HG02943 (cell line): ENCODE measurements at regions not wholly inside any gene's neighbourhood (a gene's known extent, or its start where the extent isn't known, plus 50 kb on each side); places are given as distances from the start of the nearest gene placed in this dataset.
"Not testable (repeated sequence)": the region's sequence is repeated elsewhere in the genome, so short reads cannot be mapped to it uniquely, and the experiment has no call there.

ENCODE experiments used
- ATAC-seq: cut with Tn5 transposase; IDR thresholded peaks from one replicate; pipeline ENCODE4 v1.9.1; 2021; ENCODE audit warnings: mild to moderate bottlenecking, low read depth, moderate library complexity; ENCODE audit not compliant: unreplicated experiment

DNA sequence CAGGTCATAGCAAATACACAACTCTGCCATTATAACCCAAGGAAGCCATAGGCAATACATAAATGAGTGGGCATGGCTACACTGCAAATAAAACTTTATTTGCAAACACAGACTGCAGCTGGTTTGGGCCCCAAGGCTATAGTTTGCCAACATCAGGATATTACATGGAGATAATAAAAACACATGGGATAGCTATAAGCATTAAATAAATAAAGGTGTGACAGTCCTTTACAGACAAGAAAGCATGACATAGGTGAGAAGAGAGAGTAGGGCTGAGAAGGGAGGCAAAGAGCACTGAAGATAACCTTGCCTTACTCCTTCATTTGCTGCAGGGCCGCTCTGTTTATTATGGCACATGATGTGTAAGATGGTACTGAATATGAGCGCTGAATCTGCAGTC, 135.1 kb upstream of the GHITM start:
- ATAC-seq: no peak

DNA sequence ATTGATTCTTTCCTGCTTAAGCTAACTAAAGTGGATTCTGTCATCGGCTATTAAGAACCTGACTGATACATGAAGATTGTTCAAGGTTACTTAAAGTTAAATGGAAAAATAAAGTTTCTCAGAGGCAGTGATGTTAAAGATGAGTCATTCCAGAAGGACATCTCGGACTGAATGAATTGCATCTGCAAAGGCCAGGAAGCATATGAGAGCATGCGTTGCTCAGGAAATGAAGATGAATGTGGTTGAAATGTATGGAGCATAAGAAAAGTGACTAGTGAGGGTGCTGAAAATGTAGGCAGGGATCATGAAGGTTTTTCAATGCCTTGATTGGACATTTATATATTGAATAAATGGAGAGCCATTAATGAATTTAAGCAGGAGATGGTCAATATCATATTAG, 133.9 kb upstream of the GHITM start:
- ATAC-seq: no peak

DNA sequence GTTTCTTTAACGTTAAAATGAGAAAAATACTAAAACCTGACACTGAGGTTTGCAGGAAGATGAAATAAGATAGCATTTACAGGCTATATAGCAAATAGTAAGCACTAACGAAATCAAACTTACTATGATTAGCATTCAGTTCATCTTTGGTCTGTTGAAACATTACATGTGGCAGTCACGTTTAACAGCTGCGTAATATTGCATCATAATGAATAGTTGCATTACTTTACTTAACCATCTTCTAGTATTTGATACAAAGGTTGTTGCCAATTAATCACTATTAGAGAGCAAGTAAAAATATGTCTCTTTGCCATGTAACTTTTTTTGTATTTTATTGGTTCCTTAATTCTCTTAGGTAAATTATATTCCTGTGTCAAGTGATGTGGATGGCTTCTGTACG, 131.8 kb upstream of the GHITM start:
- no peak for ATAC-seq

DNA sequence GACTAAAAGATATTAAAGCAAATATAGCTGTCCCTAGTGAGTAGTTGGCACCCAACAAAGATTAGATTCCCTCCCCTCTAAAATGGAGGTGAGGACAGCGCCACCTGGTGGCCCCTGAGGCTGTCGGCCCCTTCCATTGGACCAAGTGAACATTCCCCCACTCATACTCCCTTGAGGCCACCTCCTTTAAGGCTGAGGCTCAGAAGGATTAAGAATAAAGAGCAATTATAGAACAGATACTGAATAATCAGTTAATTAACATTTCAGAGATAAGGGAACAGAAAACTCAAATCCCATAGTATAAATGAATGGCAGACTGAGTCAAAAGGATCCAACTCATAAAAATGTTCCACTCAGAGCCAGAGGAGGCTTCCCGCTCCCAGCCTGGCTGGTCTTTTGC, 130.4 kb upstream of the GHITM start:
- ATAC-seq: no peak

DNA sequence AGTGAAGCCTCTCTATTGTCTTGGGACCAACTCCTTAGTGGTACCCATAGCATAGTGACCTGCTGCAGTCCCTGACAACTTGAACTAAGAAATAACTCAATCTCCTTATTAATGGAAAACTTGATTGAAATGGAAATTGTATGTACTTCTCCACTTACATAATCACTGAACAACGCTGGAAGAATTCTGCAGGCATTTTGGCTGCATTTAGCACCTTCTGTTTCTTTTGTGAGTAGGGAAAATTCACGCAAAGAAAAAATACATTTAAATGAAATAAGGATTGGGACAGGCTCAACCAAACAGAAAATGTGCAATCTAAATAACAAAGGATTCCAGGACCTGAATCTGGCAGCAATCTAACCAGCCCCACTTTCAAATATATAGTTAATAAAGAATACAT, 126.9 kb upstream of the GHITM start:
- no peak for ATAC-seq

DNA sequence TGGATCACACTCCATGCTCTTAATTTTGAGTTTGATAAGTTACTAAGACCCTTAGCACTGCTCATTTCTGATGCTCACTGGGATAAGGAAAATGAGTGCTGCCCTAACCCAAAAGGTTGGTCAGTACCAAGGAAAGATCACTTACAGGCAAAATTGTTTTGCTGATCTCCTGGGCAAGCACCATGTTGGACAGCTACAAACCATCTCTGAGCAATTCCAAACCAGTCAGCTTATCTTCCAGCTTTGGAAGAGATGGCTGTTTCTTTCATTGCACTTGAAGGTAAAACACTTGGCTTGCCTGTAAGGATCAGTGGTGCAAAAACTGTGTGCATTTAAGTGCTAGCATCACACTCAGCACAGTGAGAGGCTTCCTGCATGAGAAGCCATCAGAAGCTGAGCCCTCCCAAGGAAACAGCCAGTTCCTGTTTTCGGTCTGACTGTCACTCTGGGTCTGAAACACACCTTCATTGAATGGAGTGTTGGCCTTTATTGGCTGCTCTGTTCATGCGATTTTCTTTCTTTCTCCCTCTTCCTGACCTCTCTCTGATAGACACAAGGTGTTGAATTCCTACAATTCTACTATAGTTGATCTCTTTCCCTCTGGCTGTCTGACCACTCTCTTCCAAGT, 126.4 kb upstream of the GHITM start:
- peak; percentile 81 for ATAC-seq

DNA sequence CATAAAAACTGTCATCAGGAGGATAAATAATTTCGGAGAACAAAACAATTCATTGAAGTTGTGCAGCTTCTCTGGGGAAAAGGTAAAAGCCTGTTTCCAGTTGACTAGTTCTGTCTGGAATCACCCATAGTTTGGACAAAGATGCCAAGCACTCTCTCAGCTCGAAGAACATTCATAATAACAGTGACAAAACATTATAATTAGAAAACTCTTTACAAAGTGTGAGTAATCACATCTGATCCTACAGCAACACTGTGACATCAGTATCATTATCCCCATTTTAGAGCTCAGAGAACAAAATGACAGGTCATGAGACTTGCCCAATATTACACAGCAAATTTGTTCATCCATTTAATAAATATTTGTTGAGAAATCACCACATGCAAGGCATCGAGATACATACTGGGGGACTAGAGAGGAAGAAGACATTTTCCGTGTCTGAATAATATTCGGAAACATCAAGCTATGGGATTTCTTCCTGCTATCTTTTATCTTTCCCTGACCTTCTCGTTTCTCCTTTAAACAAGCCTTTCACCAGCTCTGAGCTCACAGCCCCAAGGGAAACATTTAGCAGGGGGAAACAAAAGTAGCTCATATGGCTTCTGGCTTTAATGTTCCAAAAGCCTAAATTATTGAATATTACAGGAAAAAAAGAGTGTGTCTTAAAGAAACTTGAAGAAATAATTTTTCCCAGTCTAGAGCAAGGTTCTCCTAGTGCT, 123.3 kb upstream of the GHITM start:
- no peak for ATAC-seq

DNA sequence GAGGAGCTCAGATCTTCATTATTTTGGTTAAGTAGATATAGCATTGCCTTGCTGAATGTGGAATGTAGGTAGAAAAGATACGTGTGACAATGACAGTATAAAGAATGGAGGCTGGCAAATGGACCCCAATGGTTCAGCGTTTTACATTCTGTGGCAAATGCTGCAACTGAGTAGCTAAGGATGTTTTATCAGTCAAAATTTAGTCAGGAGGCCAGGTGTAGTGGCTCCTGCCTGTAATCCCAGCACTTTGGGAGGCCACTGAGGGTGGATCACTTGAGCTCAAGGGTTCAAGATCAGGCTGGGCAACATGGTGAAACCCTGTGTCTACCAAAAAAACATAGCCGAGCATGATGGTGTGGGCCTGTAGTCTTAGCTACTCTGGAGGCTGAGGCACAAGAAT, 120.5 kb upstream of the GHITM start:
- ATAC-seq: no peak

DNA sequence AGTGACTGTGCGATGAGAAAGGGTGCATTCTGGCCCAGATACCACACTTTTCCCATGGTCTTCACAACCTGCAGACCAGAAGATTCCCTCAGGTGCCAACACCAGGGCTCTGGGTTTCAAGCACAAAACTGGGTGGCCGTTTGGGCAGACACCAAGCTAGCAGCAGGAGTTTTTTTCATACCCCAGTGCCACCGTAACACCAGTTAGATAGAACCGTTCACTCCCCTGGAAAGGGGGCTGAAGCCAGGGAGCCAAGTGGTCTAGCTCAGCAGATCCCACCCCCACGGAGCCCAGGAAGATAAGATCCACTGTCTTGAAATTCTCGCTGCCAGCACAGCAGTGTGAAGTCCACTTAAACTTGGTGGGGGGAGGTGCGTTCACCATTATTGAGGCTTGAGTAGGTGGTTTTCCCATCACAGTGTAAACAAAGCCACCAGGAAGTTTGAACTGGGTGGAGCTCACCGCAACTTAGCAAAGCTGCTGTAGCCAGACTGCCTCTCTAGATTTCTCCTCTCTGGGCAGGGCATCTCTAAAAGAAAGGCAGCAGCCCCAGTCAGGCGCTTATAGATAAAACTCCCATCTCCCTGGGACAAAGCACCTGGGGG, 119.4 kb upstream of the GHITM start:
- ATAC-seq: not testable (repeated sequence)

DNA sequence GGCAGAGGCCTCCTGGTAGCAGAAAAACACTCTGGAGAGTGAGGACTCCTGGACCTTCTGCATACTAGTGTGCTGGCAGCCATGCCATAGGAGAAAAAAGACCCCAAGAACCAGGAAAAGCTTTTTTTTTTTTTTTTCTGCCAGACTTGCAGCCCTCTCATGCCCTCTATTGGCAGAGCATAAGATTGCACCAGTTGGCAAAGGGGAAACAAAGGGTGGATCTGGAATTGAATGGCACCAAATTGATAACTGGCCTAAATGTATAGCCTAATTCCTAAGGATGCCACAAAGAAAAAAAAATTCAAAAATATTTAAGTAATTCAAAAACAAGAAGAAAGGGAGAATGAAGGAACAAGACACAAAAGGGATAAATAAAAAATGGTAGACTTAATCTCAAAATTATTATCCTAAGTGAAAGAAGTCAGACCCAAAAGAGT, 112.5 kb upstream of the GHITM start:
- ATAC-seq: no peak

DNA sequence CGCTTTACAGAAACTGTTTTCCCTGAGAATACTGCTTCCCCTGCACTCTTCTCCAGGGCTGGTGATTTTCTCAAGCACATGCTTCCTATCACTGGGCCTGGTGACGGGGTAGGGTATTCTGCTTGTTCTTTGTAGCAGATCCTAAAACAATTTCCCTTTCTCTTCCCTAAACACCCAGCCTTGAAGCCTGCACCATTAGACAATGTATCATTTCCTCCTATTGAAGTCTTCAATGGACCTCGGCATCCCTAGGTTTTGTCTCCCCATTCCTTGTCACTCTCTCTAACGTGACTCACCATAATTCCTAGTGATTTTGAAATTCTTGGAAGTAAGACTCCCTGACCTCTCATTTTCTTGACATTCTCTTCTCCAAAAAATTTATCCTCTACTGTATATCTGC, 109.5 kb upstream of the GHITM start:
- ATAC-seq: no peak

DNA sequence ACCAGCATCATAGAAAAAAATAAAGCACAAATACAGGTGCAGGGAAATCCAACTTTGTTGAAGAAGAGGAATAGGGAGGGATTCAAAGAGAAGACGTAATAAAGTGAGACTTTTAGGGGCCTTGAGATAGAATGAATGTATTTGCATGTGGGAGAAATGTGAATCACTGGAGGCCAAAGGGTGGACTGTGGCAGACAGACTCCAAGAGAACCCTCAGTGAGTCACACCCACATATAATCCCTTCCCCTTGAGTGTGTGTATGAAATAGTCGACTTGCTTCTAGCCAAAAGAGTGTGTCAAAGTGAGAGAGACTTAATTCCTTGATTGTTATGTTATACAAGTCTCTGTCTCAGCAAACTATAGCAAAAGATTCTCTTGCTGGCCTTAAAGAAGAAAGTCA, 101.3 kb upstream of the GHITM start:
- no peak for ATAC-seq

DNA sequence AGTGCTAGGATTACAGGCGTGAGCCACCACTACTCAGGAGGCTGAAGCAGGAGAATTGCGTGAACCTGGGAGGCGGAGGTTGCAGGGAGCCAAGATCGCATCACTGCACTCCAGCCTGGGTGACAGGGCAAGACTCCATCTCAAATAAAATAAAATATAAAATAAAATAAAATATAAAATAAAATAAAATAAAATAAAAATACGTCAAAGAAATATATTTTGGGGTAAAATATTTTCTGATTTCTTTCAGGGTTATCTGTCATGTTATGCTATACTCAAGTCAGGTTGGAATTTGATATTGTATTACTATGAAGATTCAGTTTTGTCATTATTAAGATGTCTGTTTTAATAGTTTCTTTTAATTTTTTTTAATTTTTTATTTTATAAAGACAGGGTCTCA, 99.4 kb upstream of the GHITM start:
- no peak for ATAC-seq

DNA sequence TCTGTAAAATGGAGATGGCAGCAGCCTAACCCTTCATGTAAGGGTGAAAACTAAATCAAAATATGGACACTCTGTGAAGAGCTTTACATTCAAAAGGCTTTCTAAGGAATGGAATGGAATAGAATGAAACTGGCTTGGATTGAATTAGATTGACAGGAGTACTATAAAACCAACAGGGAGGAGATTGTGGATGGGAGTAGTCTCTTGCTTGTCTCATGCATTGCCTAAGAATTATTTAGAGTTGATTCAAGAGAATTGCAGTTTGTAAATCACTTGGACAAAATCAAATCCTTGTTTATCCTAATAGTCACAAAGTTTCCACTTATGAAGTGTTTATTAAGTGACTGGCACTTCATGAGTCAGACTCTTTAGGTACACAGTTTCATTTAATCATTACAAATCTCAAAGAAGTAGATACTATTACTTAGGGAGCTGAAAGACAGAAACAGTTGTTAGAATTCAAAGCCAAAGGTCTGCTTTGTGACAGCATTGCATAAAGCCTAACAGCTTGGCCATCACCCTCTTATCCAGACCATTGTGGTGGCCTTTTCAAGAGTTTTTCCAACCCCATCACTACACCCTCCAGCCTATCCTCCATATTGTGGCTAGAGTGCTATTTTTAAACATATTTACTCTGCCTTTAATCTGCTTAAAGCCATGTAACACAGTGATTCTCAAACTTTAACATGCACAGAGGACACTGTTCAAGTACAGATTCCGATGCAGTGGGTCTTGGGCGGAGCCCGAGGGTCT, 91.9 kb upstream of the GHITM start:
- ATAC-seq: no peak

DNA sequence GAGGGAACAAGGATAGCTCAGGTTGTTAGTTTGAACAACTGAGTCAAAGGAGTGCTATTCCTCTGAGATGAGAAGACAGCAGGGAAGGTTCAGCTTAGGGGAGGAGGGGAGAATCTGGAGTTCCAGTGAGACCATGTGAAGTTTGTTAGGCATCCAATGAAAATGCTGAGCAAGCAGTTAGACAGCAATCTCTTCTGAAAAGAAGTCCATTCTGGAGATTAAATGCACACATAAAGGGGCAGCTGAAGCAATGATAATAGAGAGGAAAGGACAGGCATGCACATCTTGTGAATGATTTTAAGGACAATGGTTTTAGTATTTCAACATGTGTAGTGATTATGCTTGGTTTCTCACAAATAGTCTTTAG, 89.7 kb upstream of the GHITM start:
- no peak for ATAC-seq

DNA sequence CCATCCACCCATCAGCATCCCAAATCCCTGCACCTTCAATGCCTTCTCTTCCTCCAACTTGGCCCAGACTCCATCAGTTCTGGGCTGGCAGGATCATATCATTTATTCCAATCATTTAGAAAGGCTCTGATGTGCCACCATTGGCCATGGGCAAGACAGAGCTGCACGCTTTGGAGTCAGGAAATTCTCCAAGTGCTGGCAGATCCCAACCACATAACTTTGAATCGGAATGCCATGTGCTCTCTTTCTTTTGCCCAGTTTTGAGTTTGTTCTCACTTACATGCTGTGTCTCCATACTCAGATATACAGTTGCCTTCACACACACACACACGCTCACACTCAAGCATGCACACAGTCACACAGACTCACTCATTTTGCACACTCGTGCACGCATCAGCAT, 85.7 kb upstream of the GHITM start:
- no peak for ATAC-seq

DNA sequence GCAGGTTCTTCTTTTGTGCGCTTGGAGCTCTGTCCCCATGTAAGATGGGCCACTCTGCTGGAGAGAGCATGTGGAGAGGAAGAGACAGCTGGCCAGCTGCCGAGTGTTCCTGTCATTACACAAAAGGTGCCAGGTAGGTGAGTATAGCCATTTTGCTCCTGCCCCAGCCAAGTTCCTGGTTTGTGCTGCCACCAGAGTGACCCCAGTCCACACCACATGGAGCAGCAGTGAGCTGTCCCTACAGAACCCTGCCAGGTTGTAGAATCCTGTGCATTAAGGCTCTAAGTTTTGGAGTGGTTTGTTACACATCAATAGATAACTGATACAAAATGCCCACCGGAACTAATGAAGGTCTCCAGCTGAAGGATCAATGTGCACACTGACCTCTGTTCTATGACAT, 84.6 kb upstream of the GHITM start:
- ATAC-seq: no peak

DNA sequence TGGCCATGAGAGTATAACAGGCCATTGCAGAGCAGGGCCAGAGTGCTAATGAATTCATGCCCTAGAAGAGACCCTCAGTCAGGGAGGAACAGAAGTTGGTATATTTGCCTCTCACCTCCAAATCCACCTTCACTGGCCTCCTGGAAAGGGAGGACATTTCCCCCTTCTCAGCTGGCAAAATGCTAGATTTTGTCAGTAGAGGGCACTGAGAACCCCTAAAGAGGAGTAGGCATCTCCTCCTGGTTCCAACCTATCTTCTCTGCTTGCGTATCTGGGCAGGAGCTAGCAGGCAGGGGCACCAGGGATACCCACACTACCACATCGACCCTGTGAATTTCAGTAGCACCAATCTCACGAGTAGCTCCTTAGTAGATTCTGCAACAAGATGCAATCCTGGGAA, 79.8 kb upstream of the GHITM start:
- ATAC-seq: no peak

DNA sequence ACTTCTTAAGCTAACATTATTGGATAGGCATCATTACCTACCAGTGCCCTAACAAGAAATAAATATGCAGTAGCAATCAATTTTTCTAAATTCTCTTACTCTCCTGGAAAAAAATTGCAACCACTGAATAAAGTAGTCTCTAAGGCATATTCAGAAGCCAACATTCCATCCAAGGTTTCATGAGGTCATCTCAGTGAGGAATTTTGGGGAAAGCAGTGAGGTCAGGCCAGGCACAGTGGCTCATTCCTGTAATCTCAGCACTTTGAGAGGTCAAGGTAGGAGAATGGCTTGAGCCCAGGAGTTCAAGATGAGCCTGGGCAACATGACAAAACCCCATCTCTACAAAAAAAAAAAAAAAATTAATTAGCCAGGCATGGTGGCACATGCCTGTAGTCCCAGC, 75.9 kb upstream of the GHITM start:
- no peak for ATAC-seq

DNA sequence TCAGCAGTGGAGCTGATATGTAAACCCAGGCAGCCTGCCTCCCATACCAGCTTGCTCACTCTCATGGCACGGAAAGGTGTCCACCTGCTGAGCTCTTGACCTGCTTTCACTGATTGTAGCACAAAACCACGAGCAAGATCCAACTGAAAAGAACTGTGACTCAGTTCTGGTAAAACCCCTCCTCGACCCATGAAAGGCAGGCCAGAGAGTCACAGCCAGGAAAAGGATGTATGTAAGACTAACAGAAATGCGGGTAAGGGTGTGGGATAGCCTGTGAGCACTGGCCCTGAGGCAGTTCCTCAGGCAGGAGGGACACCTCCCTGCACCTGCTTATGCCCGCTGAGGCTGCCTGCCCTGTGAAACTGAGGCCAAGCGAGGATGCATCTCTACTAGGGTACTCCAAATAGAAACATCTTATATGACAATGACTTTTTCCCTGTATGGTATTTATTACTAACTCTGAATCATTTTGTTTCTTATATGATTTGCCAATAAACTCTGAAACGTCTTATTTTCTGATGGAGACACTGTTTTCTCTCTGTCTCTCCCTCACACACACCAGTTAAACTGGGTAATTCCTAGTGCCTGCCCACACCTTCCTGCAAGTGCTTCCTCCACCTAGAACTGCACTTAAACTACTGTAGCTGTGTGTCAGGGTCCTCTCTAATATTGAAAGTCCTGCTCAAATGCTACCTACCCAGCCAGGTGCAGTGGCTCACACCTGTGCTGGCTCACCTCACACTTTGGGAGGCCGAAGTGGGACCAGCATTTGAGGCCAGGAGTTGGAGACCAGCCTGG, 73.3 kb upstream of the GHITM start:
- no peak for ATAC-seq

DNA sequence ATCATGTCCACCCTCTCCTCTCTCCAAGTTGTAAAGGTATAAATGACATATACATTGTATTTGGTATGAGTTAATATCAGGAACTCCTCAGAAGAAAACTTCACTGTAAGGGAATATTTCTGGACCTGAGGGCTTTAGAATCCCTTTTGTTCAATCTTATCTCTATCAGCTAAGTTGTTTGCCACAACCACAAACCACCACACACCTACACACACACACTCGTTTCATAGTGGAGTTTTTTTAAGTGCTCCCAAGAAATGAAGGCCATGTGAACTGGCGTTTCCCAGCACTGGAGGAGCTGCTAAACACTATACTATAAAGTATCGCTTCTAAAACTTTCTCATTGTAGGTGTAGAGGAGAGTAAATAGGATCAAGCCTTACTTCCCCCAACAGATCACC, 64.8 kb upstream of the GHITM start:
- no peak for ATAC-seq
